B cell (primary cell): ENCODE measurements at regions not wholly inside any gene's neighbourhood (a gene's known extent, or its start where the extent isn't known, plus 50 kb on each side); places are given as distances from the start of the nearest gene placed in this dataset.
A peak's percentile ranks its signal among the peaks of the same experiment; 100 is the strongest.

Experiments
- ATAC-seq: fragments of 200-7000 bp; cut with Tn5 transposase; one replicate; pipeline ENCODE4 v1.10.0; 2021; ENCODE audit warnings: low read depth, mild to moderate bottlenecking, moderate number of reproducible peaks, moderate library complexity
- CTCF ChIA-PET: fragments of 350-600 bp; sonication (Branson Sonifier 250); formaldehyde crosslinking; loops from one replicate; lab custom pipeline; 2021; ENCODE audit warnings: antibody characterized with exemption, inconsistent platforms; lab: Charles Lee
- POLR2A ChIA-PET: fragments of 350-600 bp; sonication (Branson Sonifier 250); formaldehyde crosslinking; loops from one replicate; lab custom pipeline; 2021; ENCODE audit warnings: antibody characterized with exemption; lab: Charles Lee
- DNase-seq: peaks from one replicate; pipeline ENCODE4 v3.0.0; 2013
- H2AFZ ChIP-seq: 2 replicates; pipeline ENCODE4 v1.6.1; 2012; ENCODE audit warnings: mild to moderate bottlenecking, low read depth, low read length; ENCODE audit not compliant: insufficient read depth, poor library complexity, severe bottlenecking
- H3K27ac ChIP-seq, 2 donors: 1 replicate in 1 of 2; 2 replicates in 1 of 2; pipeline ENCODE4 v1.5.1; 2012 to 2013; ENCODE audit warnings: low read length in 2 of 2, mild to moderate bottlenecking in 2 of 2, moderate library complexity in 1 of 2
- H3K27me3 ChIP-seq, 4 experiments: fragments of 200-600 bp in 1 of 4; sonication (generic) in 1 of 4; replicated peaks in 1 of 4; 1 replicate in 2 of 4; 2 replicates in 2 of 4; pipeline versions ENCODE4 v1.6.1 to v1.7.0; 2013 to 2016; ENCODE audit warnings: low read length in 3 of 4, mild to moderate bottlenecking in 2 of 4, mixed read lengths in 1 of 4, moderate library complexity in 1 of 4; ENCODE audit not compliant: insufficient read depth in 4 of 4, control insufficient read depth in 3 of 4; ENCODE audit errors: control extremely low read depth in 1 of 4
- H3K36me3 ChIP-seq, 2 experiments: replicated peaks in 1 of 2; 1 replicate in 1 of 2; 2 replicates in 1 of 2; pipeline versions ENCODE4 v1.6.1 to v1.7.1; 2013; ENCODE audit warnings: low read length in 1 of 2; ENCODE audit not compliant: insufficient read depth in 2 of 2, control insufficient read depth in 1 of 2; ENCODE audit errors: control extremely low read depth in 1 of 2, extremely low read depth in 1 of 2
- H3K4me1 ChIP-seq, 2 donors: fragments of 200-600 bp in 1 of 2; sonication (generic) in 1 of 2; 1 replicate in 1 of 2; 2 replicates in 1 of 2; pipeline versions ENCODE4 v1.5.1 to v1.6.1; 2013 to 2017; ENCODE audit warnings: low read length in 2 of 2; ENCODE audit not compliant: control insufficient read depth in 2 of 2, insufficient read depth in 2 of 2
- H3K4me2 ChIP-seq: replicated peaks from 2 replicates; pipeline ENCODE3; 2012; ENCODE audit warnings: mild to moderate bottlenecking, low read depth, low read length; ENCODE audit not compliant: poor library complexity, severe bottlenecking
- H3K4me3 ChIP-seq, 5 experiments: fragments of 200-600 bp in 1 of 5; sonication (generic) in 1 of 5; 1 replicate in 3 of 5; 2 replicates in 2 of 5; pipeline versions ENCODE4 v1.5.1 to v1.7.0; 2011 to 2016; ENCODE audit warnings: low read length in 4 of 5, mild to moderate bottlenecking in 4 of 5, low read depth in 2 of 5, control low read depth in 1 of 5, moderate library complexity in 1 of 5; ENCODE audit not compliant: insufficient read depth in 1 of 5; ENCODE audit errors: control extremely low read depth in 1 of 5, extremely low read depth in 1 of 5
- H3K79me2 ChIP-seq: fragments of 200-600 bp; sonication (generic); one replicate; pipeline ENCODE4 v1.6.0; 2016; ENCODE audit warnings: low read length; ENCODE audit not compliant: control insufficient read depth, insufficient read depth
- H3K9ac ChIP-seq: fragments of 200-600 bp; sonication (generic); 2 replicates; pipeline ENCODE4 v1.6.1; 2017; ENCODE audit warnings: mild to moderate bottlenecking, low read length, moderate library complexity
- H3K9me3 ChIP-seq, 3 donors: one replicate each; pipeline versions ENCODE4 v1.6.1 to v1.7.1; 2013; ENCODE audit warnings: low read length in 2 of 3; ENCODE audit not compliant: control insufficient read depth in 2 of 3, insufficient read depth in 1 of 3; ENCODE audit errors: control extremely low read depth in 1 of 3
- H4K20me1 ChIP-seq: 2 replicates; pipeline ENCODE4 v1.6.0; 2012; ENCODE audit warnings: mild to moderate bottlenecking, low read length; ENCODE audit not compliant: insufficient read depth, control insufficient read depth, poor library complexity, severe bottlenecking
- H3K27ac Mint-ChIP-seq: one replicate; pipeline ENCODE4 v1.8.0; 2021; ENCODE audit warnings: mixed read lengths
- H3K27me3 Mint-ChIP-seq: one replicate; pipeline ENCODE4 v1.8.0; 2021; ENCODE audit warnings: mixed read lengths
- H3K4me1 Mint-ChIP-seq: one replicate; pipeline ENCODE4 v1.8.0; 2021; ENCODE audit warnings: mixed read lengths
- H3K4me3 Mint-ChIP-seq: one replicate; pipeline ENCODE4 v1.8.0; 2021; ENCODE audit warnings: mixed read lengths
- H3K9me3 Mint-ChIP-seq: one replicate; pipeline ENCODE4 v1.8.0; 2022; ENCODE audit warnings: mixed read lengths; ENCODE audit not compliant: insufficient read depth
- EZH2 ChIP-seq: IDR thresholded peaks from 2 replicates; pipeline ENCODE4 v1.6.1; 2012; ENCODE audit warnings: borderline replicate concordance, low read depth, mild to moderate bottlenecking, moderate library complexity, low read length; ENCODE audit not compliant: insufficient read depth, poor library complexity, severe bottlenecking
- WGBS: methylation state at CpG from one replicate; pipeline ENCODE4 v1.1.5; 2013; ENCODE audit warnings: missing lambda C conversion rate; ENCODE audit not compliant: insufficient coverage; 5-methylcytosine and 5-hydroxymethylcytosine counted together
- intact Hi-C: fragments of 100-400 bp; cut with micrococcal nuclease; formaldehyde crosslinking; loops from one replicate; pipeline ENCODE4 v1.10.0; 2022
- TF ChIP-seq, protein P1 (sequence below): fragments of 200-600 bp; IDR thresholded peaks from one replicate; pipeline ENCODE4 v1.8.0; 2022; ENCODE audit warnings: antibody characterized with exemption, mild to moderate bottlenecking

DNA sequence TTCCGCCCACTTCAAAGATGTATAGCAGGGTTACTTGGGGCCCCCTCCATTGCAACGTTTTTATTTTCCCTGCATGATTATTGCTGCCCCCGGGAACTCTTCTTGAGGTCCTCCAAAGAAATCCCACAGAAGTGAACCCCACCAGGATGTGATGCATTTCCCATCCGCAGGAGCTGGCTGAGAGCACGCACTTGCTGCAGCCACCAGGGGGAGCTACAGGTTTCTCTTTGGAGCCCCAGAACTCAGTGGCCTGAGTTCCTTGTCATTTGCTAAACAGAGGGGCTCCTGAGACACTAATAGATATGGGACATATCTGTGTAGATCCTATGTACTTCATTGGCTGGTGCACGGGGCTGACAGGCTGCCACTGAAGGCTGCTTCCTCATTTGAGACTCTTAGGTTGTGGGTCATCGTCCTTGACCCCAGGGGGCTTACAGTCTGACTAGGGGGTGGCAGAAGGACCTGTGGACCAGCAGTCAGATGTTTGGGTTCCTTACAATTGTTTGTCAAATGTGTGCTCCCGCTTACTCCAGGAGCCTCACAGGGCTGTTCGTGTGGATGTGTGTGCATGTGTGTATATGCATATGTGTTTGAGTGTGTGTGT, 52.3 kb upstream of the ENO4 start:
- intact Hi-C loops = loop anchor here (1.0 to 2.0 kb wide), 2 partner anchors 52 to 378 kb away; partner anchors contain the start of gene ENO4
- Histone ChIP-seq H4K20me1 (no peaks in the 10 kb centered on the region), H3K4me1 (no peaks in the 10 kb centered on the region), H3K27me3 (no peaks in the 10 kb centered on the region), H3K79me2 (no peaks in the 10 kb centered on the region), H3K9ac (no peak overlapping the region), H3K36me3 (no peaks in the 10 kb centered on the region), H3K27ac (no peak overlapping the region), H3K4me2 (no peak overlapping the region), H3K9me3 (no peaks in the 10 kb centered on the region), H2AFZ (no peak overlapping the region), H3K4me3 (no peak overlapping the region)
- 30% methylated on average over 9 of the region's 9 CpGs for WGBS
- H3K27me3 Mint-ChIP-seq = peaks cover 19% of the 10 kb centered on the region
- ChIA-PET CTCF (interaction anchor here (0.6 to 7.6 kb wide), 25 partner anchors 9 to 420 kb away, joined by 3 to 158 read pairs (median 4); partner anchors contain the start of gene ENO4), POLR2A (no interaction called here)
- H3K9me3 Mint-ChIP-seq = no peaks in the 10 kb centered on the region
- H3K27ac Mint-ChIP-seq = no peak overlapping the region
- no peak for TF ChIP-seq EZH2
- TF ChIP-seq, protein P1, sequence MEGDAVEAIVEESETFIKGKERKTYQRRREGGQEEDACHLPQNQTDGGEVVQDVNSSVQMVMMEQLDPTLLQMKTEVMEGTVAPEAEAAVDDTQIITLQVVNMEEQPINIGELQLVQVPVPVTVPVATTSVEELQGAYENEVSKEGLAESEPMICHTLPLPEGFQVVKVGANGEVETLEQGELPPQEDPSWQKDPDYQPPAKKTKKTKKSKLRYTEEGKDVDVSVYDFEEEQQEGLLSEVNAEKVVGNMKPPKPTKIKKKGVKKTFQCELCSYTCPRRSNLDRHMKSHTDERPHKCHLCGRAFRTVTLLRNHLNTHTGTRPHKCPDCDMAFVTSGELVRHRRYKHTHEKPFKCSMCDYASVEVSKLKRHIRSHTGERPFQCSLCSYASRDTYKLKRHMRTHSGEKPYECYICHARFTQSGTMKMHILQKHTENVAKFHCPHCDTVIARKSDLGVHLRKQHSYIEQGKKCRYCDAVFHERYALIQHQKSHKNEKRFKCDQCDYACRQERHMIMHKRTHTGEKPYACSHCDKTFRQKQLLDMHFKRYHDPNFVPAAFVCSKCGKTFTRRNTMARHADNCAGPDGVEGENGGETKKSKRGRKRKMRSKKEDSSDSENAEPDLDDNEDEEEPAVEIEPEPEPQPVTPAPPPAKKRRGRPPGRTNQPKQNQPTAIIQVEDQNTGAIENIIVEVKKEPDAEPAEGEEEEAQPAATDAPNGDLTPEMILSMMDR = peak; percentile 79
- no peaks in the 10 kb centered on the region for H3K4me1 Mint-ChIP-seq
- no peak overlapping the region for H3K4me3 Mint-ChIP-seq
- ATAC-seq (peak; percentile 49), DNase-seq (peak; percentile 66)

DNA sequence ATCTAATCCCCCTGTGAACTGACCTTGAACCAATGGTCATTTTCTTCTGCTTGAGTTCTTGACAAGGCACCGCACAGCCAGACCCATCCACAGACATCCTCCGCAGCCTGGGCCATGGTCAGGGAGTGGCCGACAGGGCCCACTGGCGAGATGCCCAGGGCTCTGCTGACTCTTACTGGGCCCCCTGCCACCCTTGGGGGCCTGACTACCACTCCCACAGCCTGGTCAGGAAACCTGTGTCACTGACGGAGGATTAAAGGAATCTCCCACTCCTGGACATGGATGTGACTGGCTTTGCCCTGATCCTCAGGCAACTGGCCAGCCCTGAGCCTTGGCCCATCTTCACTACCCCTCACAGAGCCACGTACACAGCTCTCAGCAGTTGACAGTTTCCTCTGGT, 50.4 kb upstream of the ENO4 start:
- Histone ChIP-seq H4K20me1 (no peaks in the 10 kb centered on the region), H3K9ac (no peak overlapping the region), H3K36me3 (no peaks in the 10 kb centered on the region), H3K79me2 (no peaks in the 10 kb centered on the region), H3K4me3 (no peak overlapping the region), H3K27me3 (no peaks in the 10 kb centered on the region), H2AFZ (no peak overlapping the region), H3K4me2 (no peak overlapping the region), H3K27ac (no peak overlapping the region), H3K4me1 (no peaks in the 10 kb centered on the region), H3K9me3 (no peaks in the 10 kb centered on the region)
- no peaks in the 10 kb centered on the region for H3K4me1 Mint-ChIP-seq
- 88% methylated on average over 5 of the region's 6 CpGs for WGBS
- H3K27me3 Mint-ChIP-seq = peaks cover 9% of the 10 kb centered on the region
- no peak overlapping the region for H3K27ac Mint-ChIP-seq
- DNase-seq = no peak
- TF ChIP-seq EZH2 = no peak
- TF ChIP-seq, protein P1 = no peak
- ChIA-PET CTCF (interaction anchor here (7.1 to 7.6 kb wide), 2 partner anchors 11 to 376 kb away, joined by 55 to 158 read pairs; no protein-coding TSS in a partner anchor), POLR2A (no interaction called here)
- no peaks in the 10 kb centered on the region for H3K9me3 Mint-ChIP-seq
- intact Hi-C loops = no loop called here
- no peak overlapping the region for H3K4me3 Mint-ChIP-seq
- no peak for ATAC-seq
